H1 (cell line): ENCODE measurements at regions not wholly inside any gene's neighbourhood (a gene's known extent, or its start where the extent isn't known, plus 50 kb on each side); places are given as distances from the start of the nearest gene placed in this dataset.

Experiments used
- CTCF ChIA-PET: fragments of 300-600 bp; sonication (Branson Sonifier 250); formaldehyde crosslinking; loops from one replicate; lab custom pipeline; 2021; ENCODE audit not compliant: partially characterized antibody; lab: Charles Lee
- POLR2A ChIA-PET: fragments of 300-600 bp; sonication (Branson Sonifier 250); formaldehyde crosslinking; loops from one replicate; lab custom pipeline; 2021; ENCODE audit warnings: inconsistent platforms; ENCODE audit not compliant: partially characterized antibody; lab: Charles Lee
- DNase-seq, 2 experiments: peaks; one replicate each; pipeline versions ENCODE4 v3.0.0 to v3.0.0-alpha.2; 2010 to 2022; ENCODE audit warnings: low spot score in 2 of 2, low read depth in 1 of 2, mixed read lengths in 1 of 2
- FAIRE-seq: peaks from 2 replicates; lab custom pipeline; 2011; peaks lifted over from hg19 to GRCh38; lab: Jason Lieb, UNC
- H2AFZ ChIP-seq: 2 replicates; pipeline ENCODE4 v1.8.1; 2012; ENCODE audit warnings: low read length, inconsistent platforms
- H2AK5ac ChIP-seq: 2 replicates; pipeline ENCODE4 v1.6.1; 2013; ENCODE audit warnings: low read depth, low read length
- H2BK120ac ChIP-seq: replicated peaks from 2 replicates; pipeline ENCODE3; 2013; ENCODE audit warnings: low read depth, low read length, inconsistent platforms
- H2BK12ac ChIP-seq: 2 replicates; pipeline ENCODE4 v1.6.1; 2013; ENCODE audit warnings: low read depth, low read length
- H2BK15ac ChIP-seq: 2 replicates; pipeline ENCODE4 v1.6.1; 2013; ENCODE audit warnings: low read length
- H2BK20ac ChIP-seq: 2 replicates; pipeline ENCODE4 v1.6.1; 2013; ENCODE audit warnings: low read length
- H2BK5ac ChIP-seq: 2 replicates; pipeline ENCODE4 v1.6.1; 2013; ENCODE audit warnings: low read depth, low read length
- H3K14ac ChIP-seq: 2 replicates; pipeline ENCODE4 v1.6.1; 2013; ENCODE audit warnings: inconsistent platforms; ENCODE audit not compliant: insufficient read length
- H3K18ac ChIP-seq: 2 replicates; pipeline ENCODE4 v1.6.1; 2013; ENCODE audit warnings: low read length; ENCODE audit errors: extremely low read depth
- H3K23ac ChIP-seq: 2 replicates; pipeline ENCODE4 v1.6.1; 2013; ENCODE audit warnings: inconsistent platforms; ENCODE audit not compliant: insufficient read length
- H3K23me2 ChIP-seq: 2 replicates; pipeline ENCODE4 v1.6.1; 2013; ENCODE audit warnings: low read depth, low read length
- H3K27ac ChIP-seq: 2 replicates; pipeline ENCODE4 v1.6.1; 2011; ENCODE audit warnings: low read depth, low read length, inconsistent platforms
- H3K27me3 ChIP-seq, 4 experiments: replicated peaks in 1 of 4; 1 replicate in 1 of 4; 2 replicates in 3 of 4; pipeline versions ENCODE4 v1.6.1 to v1.8.1; 2011 to 2013; ENCODE audit warnings: low read length in 3 of 4, mild to moderate bottlenecking in 3 of 4, inconsistent platforms in 2 of 4, mixed read lengths in 2 of 4, moderate library complexity in 1 of 4; ENCODE audit not compliant: control insufficient read depth in 3 of 4, insufficient read depth in 3 of 4; ENCODE audit errors: extremely low read depth in 1 of 4
- H3K36me3 ChIP-seq, 4 experiments: 2 replicates each; pipeline versions ENCODE4 v1.6.1 to v1.8.1; 2011 to 2013; ENCODE audit warnings: mild to moderate bottlenecking in 4 of 4, low read length in 3 of 4, moderate library complexity in 2 of 4, control low read depth in 1 of 4, inconsistent platforms in 1 of 4; ENCODE audit not compliant: insufficient read depth in 4 of 4, control insufficient read depth in 2 of 4
- H3K4ac ChIP-seq: replicated peaks from 2 replicates; pipeline ENCODE3; 2013; ENCODE audit warnings: low read length, low read depth, mixed read lengths, inconsistent platforms; ENCODE audit not compliant: insufficient read length
- H3K4me1 ChIP-seq, 4 experiments: replicated peaks in 1 of 4; 1 replicate in 1 of 4; 2 replicates in 3 of 4; pipeline versions ENCODE4 v1.6.1 to v1.8.1; 2011 to 2013; ENCODE audit warnings: low read length in 3 of 4, inconsistent platforms in 2 of 4, mixed read lengths in 1 of 4; ENCODE audit not compliant: insufficient read depth in 4 of 4, control insufficient read depth in 3 of 4
- H3K4me2 ChIP-seq, 2 experiments: 2 replicates each; pipeline versions ENCODE4 v1.6.1 to v1.8.1; 2011 to 2013; ENCODE audit warnings: low read depth in 2 of 2, low read length in 2 of 2, control low read depth in 1 of 2, inconsistent platforms in 1 of 2, mild to moderate bottlenecking in 1 of 2; ENCODE audit not compliant: insufficient read depth in 1 of 2
- H3K4me3 ChIP-seq, 4 experiments: fragments of 200-600, 300-600 bp in 1 of 4; sonication (generic), shearing (Covaris generic), sonication (Bioruptor Twin) in 1 of 4; 2 replicates each; pipeline versions ENCODE4 v1.5.1 to v1.8.1; 2011 to 2016; ENCODE audit warnings: low read length in 4 of 4, low read depth in 3 of 4, control low read depth in 2 of 4, inconsistent platforms in 2 of 4, mild to moderate bottlenecking in 2 of 4, mixed read lengths in 1 of 4, moderate library complexity in 1 of 4; ENCODE audit not compliant: insufficient read depth in 2 of 4; ENCODE audit errors: extremely low read depth in 1 of 4
- H3K56ac ChIP-seq: replicated peaks from 2 replicates; pipeline ENCODE3; 2013; ENCODE audit warnings: low read depth, mild to moderate bottlenecking, mixed read lengths, low read length, inconsistent platforms; ENCODE audit not compliant: insufficient read length
- H3K79me1 ChIP-seq: 2 replicates; pipeline ENCODE4 v1.6.1; 2013; ENCODE audit warnings: low read depth, low read length, control low read depth
- H3K79me2 ChIP-seq, 2 experiments: 2 replicates each; pipeline versions ENCODE4 v1.6.1 to v1.8.1; 2012 to 2013; ENCODE audit warnings: low read length in 2 of 2, mild to moderate bottlenecking in 2 of 2, inconsistent platforms in 1 of 2; ENCODE audit not compliant: insufficient read depth in 2 of 2, control insufficient read depth in 1 of 2
- H3K9ac ChIP-seq, 4 experiments: replicated peaks in 1 of 4; 1 replicate in 1 of 4; 2 replicates in 3 of 4; pipeline versions ENCODE4 v1.6.1 to v1.8.1; 2011 to 2013; ENCODE audit warnings: low read depth in 3 of 4, low read length in 3 of 4, control low read depth in 2 of 4, mild to moderate bottlenecking in 2 of 4, moderate library complexity in 2 of 4, inconsistent platforms in 1 of 4; ENCODE audit errors: extremely low read depth in 1 of 4
- H3K9me3 ChIP-seq, 2 experiments: 2 replicates each; pipeline versions ENCODE4 v1.6.1 to v1.8.1; 2012 to 2013; ENCODE audit warnings: mild to moderate bottlenecking in 2 of 2, moderate library complexity in 2 of 2, control low read depth in 1 of 2, inconsistent platforms in 1 of 2, low read depth in 1 of 2, low read length in 1 of 2, mixed read lengths in 1 of 2; ENCODE audit not compliant: insufficient read depth in 2 of 2
- H4K20me1 ChIP-seq, 2 experiments: replicated peaks in 1 of 2; 2 replicates each; pipeline versions ENCODE3 to v1.8.1; 2011 to 2013; ENCODE audit warnings: inconsistent platforms in 2 of 2, low read length in 2 of 2, mild to moderate bottlenecking in 1 of 2; ENCODE audit not compliant: insufficient read depth in 2 of 2, control insufficient read depth in 1 of 2
- H4K5ac ChIP-seq: 2 replicates; pipeline ENCODE4 v1.6.1; 2013; ENCODE audit warnings: low read length, low read depth, mixed read lengths, inconsistent platforms; ENCODE audit not compliant: insufficient read length
- H4K8ac ChIP-seq: 2 replicates; pipeline ENCODE4 v1.8.0; 2013; ENCODE audit warnings: mild to moderate bottlenecking, moderate library complexity, low read length, inconsistent platforms; ENCODE audit not compliant: insufficient read depth; ENCODE audit errors: extremely low read depth
- H4K91ac ChIP-seq: replicated peaks from 2 replicates; pipeline ENCODE3; 2013; ENCODE audit warnings: low read length, mixed read lengths, inconsistent platforms; ENCODE audit not compliant: insufficient read length
- CEBPB ChIP-seq: IDR thresholded peaks from 2 replicates; pipeline ENCODE4 v1.6.1; 2012; ENCODE audit warnings: low read depth, low read length
- EZH2 ChIP-seq: fragments of 200-600 bp; sonication (generic); IDR thresholded peaks from 2 replicates; pipeline ENCODE4 v1.7.1; 2012; ENCODE audit warnings: low read depth, mild to moderate bottlenecking, moderate library complexity, low read length, inconsistent platforms; ENCODE audit not compliant: severe bottlenecking
- SIN3A ChIP-seq, 2 experiments: IDR thresholded peaks in 1 of 2; conservative IDR thresholded peaks in 1 of 2; 2 replicates each; pipeline ENCODE4 v1.6.1; 2011 to 2012; ENCODE audit warnings: low read length in 2 of 2, improper control_type of control experiment in 1 of 2, low read depth in 1 of 2, mild to moderate bottlenecking in 1 of 2
- WGBS, 2 experiments: shearing (Covaris generic) in 1 of 2; methylation state at CpG; one replicate each; pipeline versions ENCODE4 v1.1.6 to v1.1.7; 2013 to 2015; ENCODE audit warnings: low lambda C conversion rate in 2 of 2, mixed read lengths in 2 of 2, inconsistent platforms in 1 of 2, low coverage in 1 of 2, missing lambda C conversion rate in 1 of 2; ENCODE audit not compliant: insufficient replicate concordance in 2 of 2, insufficient coverage in 1 of 2, insufficient read length in 1 of 2; ENCODE audit errors: extremely low coverage in 1 of 2, missing lambda C conversion rate in 1 of 2; 5-methylcytosine and 5-hydroxymethylcytosine counted together

- Histone ChIP-seq H3K23me2 (no peaks in the 10 kb centered on the region), H2BK5ac (no peak overlapping the region), H3K27me3 (no peaks in the 10 kb centered on the region), H3K23ac (no peak overlapping the region)
- 91% methylated on average over 4 of the region's 4 CpGs; no CpG with 5 or more reads in 1 of the 2 experiments for WGBS, 2 experiments
- no peak for TF ChIP-seq SIN3A (conservative IDR thresholded peaks at IDR 0.05 in 1 of 2, IDR thresholded peaks at IDR 0.05 in 1 of 2; ENCODE audit: low read depth in 1 of 2, low read length in 2 of 2)
- TF ChIP-seq CEBPB, result peak; percentile 54; the same call in 1 of the 2 replicates
- TF ChIP-seq EZH2, result no peak
- TF ChIP-seq, all 59 proteins: peak for 1
- DNase-seq (no peak), FAIRE-seq (no peak)
- Histone ChIP-seq H3K27ac (no peak overlapping the region), H4K5ac (no peak overlapping the region), H3K4me3 (no peak overlapping the region), H3K79me1 (no peaks in the 10 kb centered on the region), H3K56ac (no peak overlapping the region), H3K18ac (no peak overlapping the region), H3K4me2 (no peak overlapping the region), H2BK20ac (no peak overlapping the region), H4K8ac (no peak overlapping the region), H2AK5ac (no peak overlapping the region), H3K4me1 (no peaks in the 10 kb centered on the region), H3K79me2 (no peaks in the 10 kb centered on the region), H2BK12ac (no peak overlapping the region), H3K14ac (no peak overlapping the region), H3K4ac (no peak overlapping the region), H3K9me3 (no peaks in the 10 kb centered on the region), H4K91ac (no peak overlapping the region), H2BK15ac (no peak overlapping the region), H2BK120ac (no peak overlapping the region), H4K20me1 (no peaks in the 10 kb centered on the region), H2AFZ (peak overlapping the region; percentile 69; the same call in 1 of the 2 replicates), H3K9ac (no peak overlapping the region), H3K36me3 (no peaks in the 10 kb centered on the region)
- POLR2A ChIA-PET, result no interaction called here
- CTCF ChIA-PET, result no interaction called here
These were observed 1029.8 kb downstream of the SI start for GRCh38 chr3:164048451-164048850.
